ENCODE measurements at regions not wholly inside any gene's neighbourhood (a gene's known extent, or its start where the extent isn't known, plus 50 kb on each side); places are given as distances from the start of the nearest gene placed in this dataset.
A peak's percentile ranks its signal among the peaks of the same experiment; 100 is the strongest.

GRCh38 chr6:1496092-1496491, 106.7 kb downstream of the FOXF2 start:
- no peaks in the 10 kb centered on the region for H3K36me3 ChIP-seq (ENCODE audit: control insufficient read depth, insufficient read depth, low read length)
- H3K4me3 ChIP-seq (ENCODE audit: low read depth, low read length) = no peak overlapping the region
- FAIRE-seq (no peak), DNase-seq (ENCODE audit: low read depth) (no peak)
- TF ChIP-seq CTCF (IDR thresholded peaks at IDR 0.05; ENCODE audit: insufficient read depth, low read length, severe bottlenecking) = no peak
- no peaks in the 10 kb centered on the region for H3K27me3 ChIP-seq (ENCODE audit: control insufficient read depth, insufficient read depth, low read length)

- no peak for TF ChIP-seq CTCF (IDR thresholded peaks at IDR 0.05; ENCODE audit: insufficient read depth, low read length, severe bottlenecking)
- H3K36me3 ChIP-seq (ENCODE audit: control insufficient read depth, insufficient read depth, low read length) = no peaks in the 10 kb centered on the region
- no peak overlapping the region for H3K4me3 ChIP-seq (ENCODE audit: low read depth, low read length)
- DNase-seq (ENCODE audit: low read depth) (no peak), FAIRE-seq (no peak)
- H3K27me3 ChIP-seq (ENCODE audit: control insufficient read depth, insufficient read depth, low read length) = no peaks in the 10 kb centered on the region
These were observed 107.7 kb downstream of the FOXF2 start for GRCh38 chr6:1496836-1497760.

GRCh38 chr6:1497761-1498105, 108.4 kb downstream of the FOXF2 start:
- no peaks in the 10 kb centered on the region for H3K36me3 ChIP-seq (ENCODE audit: control insufficient read depth, insufficient read depth, low read length)
- no peaks in the 10 kb centered on the region for H3K27me3 ChIP-seq (ENCODE audit: control insufficient read depth, insufficient read depth, low read length)
- no peak for TF ChIP-seq CTCF (IDR thresholded peaks at IDR 0.05; ENCODE audit: insufficient read depth, low read length, severe bottlenecking)
- FAIRE-seq (no peak), DNase-seq (ENCODE audit: low read depth) (no peak)
- H3K4me3 ChIP-seq (ENCODE audit: low read depth, low read length) = no peak overlapping the region

GRCh38 chr6:1498491-1499113, 109.2 kb downstream of the FOXF2 start:
- no peak for DNase-seq (ENCODE audit: low read depth)
- no peak overlapping the region for H3K4me3 ChIP-seq (ENCODE audit: low read depth, low read length)
- FAIRE-seq = no peak
- TF ChIP-seq CTCF (IDR thresholded peaks at IDR 0.05; ENCODE audit: insufficient read depth, low read length, severe bottlenecking) = peak; percentile 3
- no peaks in the 10 kb centered on the region for H3K27me3 ChIP-seq (ENCODE audit: control insufficient read depth, insufficient read depth, low read length)
- no peaks in the 10 kb centered on the region for H3K36me3 ChIP-seq (ENCODE audit: control insufficient read depth, insufficient read depth, low read length)

- no peak for FAIRE-seq
- no peak for TF ChIP-seq CTCF (IDR thresholded peaks at IDR 0.05; ENCODE audit: insufficient read depth, low read length, severe bottlenecking)
- Histone ChIP-seq H3K36me3 (ENCODE audit: control insufficient read depth, insufficient read depth, low read length) (no peaks in the 10 kb centered on the region), H3K4me3 (ENCODE audit: low read depth, low read length) (no peak overlapping the region), H3K27me3 (ENCODE audit: control insufficient read depth, insufficient read depth, low read length) (no peaks in the 10 kb centered on the region)
- DNase-seq (ENCODE audit: low read depth) = no peak
These were observed 109.9 kb upstream of the FOXC1 start for GRCh38 chr6:1499777-1500176.
